GM21390 (cell line): ENCODE measurements at regions not wholly inside any gene's neighbourhood (a gene's known extent, or its start where the extent isn't known, plus 50 kb on each side); places are given as distances from the start of the nearest gene placed in this dataset.
A peak's percentile ranks its signal among the peaks of the same experiment; 100 is the strongest.

Source experiments
- ATAC-seq: cut with Tn5 transposase; IDR thresholded peaks from one replicate; pipeline ENCODE4 v1.9.1; 2021; ENCODE audit not compliant: unreplicated experiment

GRCh38 chr9:19946441-19947109, 157.7 kb upstream of the SLC24A2 start:
- no peak for ATAC-seq

- no peak for ATAC-seq
Observed at GRCh38 chr9:19941874-19942273, 153.0 kb upstream of the SLC24A2 start.

- ATAC-seq: no peak
Observed at GRCh38 chr9:19940811-19941535, 152.1 kb upstream of the SLC24A2 start.

- ATAC-seq: no peak
Observed at GRCh38 chr9:19939734-19940278, 151.0 kb upstream of the SLC24A2 start.

- ATAC-seq: no peak
Observed at GRCh38 chr9:19938990-19939733, 150.3 kb upstream of the SLC24A2 start.

GRCh38 chr9:19937121-19937520, 148.3 kb upstream of the SLC24A2 start:
- no peak for ATAC-seq

- no peak for ATAC-seq
Observed at GRCh38 chr9:19936598-19936997, 147.8 kb upstream of the SLC24A2 start.

GRCh38 chr9:19935422-19935821, 146.6 kb upstream of the SLC24A2 start:
- ATAC-seq: no peak

- ATAC-seq: no peak
Observed at GRCh38 chr9:19934301-19934871, 145.5 kb upstream of the SLC24A2 start.

- no peak for ATAC-seq
Observed at GRCh38 chr9:19931098-19931890, 142.5 kb upstream of the SLC24A2 start.

GRCh38 chr9:19927560-19927959, 138.7 kb upstream of the SLC24A2 start:
- ATAC-seq: no peak

GRCh38 chr9:19926774-19927173, 137.9 kb upstream of the SLC24A2 start:
- no peak for ATAC-seq

GRCh38 chr9:19925674-19926503, 137.1 kb upstream of the SLC24A2 start:
- ATAC-seq: peak; percentile 98

GRCh38 chr9:19924080-19924479, 135.2 kb upstream of the SLC24A2 start:
- ATAC-seq: no peak

GRCh38 chr9:19922476-19923118, 133.8 kb upstream of the SLC24A2 start:
- ATAC-seq: no peak

- ATAC-seq: no peak
Observed at GRCh38 chr9:19920401-19920800, 131.6 kb upstream of the SLC24A2 start.

- ATAC-seq: no peak
Observed at GRCh38 chr9:19918630-19919029, 129.8 kb upstream of the SLC24A2 start.

GRCh38 chr9:19914044-19914443, 125.2 kb upstream of the SLC24A2 start:
- ATAC-seq: no peak

- ATAC-seq: no peak
Observed at GRCh38 chr9:19913151-19913550, 124.3 kb upstream of the SLC24A2 start.
